Limb (tissue), 2 donors: ENCODE measurements at regions not wholly inside any gene's neighbourhood (a gene's known extent, or its start where the extent isn't known, plus 50 kb on each side); places are given as distances from the start of the nearest gene placed in this dataset.
"Not testable (repeated sequence)": the region's sequence is repeated elsewhere in the genome, so short reads cannot be mapped to it uniquely, and the experiment has no call there.

ENCODE experiments used
- DNase-seq, 2 donors: peaks; one replicate each; pipeline ENCODE4 v3.0.0-alpha.2; 2016; ENCODE audit errors: extremely low spot score in 2 of 2

DNA sequence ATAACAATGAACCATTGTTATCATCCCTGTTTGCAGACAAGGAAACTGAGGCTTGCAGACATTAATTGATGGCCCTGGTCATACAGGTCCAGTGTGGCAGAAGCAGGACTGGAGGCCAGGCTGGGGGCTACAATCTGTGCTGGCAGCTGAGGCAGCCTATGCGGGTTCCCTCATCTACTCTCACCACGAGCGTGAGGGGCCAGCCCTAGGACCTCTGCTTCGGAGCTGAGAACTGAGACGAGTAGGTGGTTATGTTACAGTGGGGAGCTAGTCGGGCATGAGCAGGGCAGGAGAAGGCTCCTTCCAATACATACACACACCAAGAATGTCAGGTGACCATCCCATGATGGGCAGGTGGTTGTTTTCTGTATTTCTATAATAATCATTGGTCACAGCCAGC, 82.2 kb upstream of the ASB18 start:
- no peak for DNase-seq

DNA sequence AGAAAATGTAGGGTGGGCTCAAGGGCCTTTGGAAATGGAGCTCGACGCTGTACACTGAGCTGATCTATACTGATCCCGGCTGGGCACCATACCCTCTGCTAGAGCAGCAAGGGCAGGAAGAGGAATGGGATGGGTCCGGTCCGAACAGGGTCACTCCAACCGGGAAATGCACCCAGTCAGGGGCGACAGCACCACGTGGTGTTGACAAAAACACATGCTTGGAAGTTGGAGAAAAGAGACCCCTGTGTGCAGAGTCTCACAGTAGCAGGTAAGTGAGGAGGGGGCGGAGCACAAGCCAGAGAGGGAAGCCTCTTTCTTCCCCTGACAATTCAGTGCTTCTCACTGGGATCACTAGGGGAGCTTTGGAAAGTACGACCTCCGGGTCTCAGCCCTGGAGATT, 84.1 kb upstream of the ASB18 start:
- DNase-seq, result no peak

DNA sequence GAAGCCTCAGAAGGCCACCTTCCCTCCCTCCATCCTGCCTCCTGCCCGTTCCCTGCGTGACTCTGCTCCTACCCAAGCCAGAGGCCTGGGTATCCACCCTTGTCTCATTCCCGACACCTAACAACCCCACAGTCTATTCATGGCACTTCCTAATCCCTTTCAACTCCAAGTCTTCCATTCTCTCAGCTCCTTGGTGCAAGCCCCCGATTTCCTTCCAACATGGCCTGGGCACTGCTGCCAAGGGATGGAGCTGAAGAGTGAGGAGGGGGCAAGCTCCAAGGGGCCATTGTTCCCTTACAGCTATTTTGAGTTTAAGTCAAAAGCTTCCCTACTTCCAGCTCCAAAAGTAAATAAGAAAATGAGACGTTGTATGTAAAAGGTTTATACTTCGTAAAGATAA, 84.8 kb upstream of the ASB18 start:
- DNase-seq, result no peak

DNA sequence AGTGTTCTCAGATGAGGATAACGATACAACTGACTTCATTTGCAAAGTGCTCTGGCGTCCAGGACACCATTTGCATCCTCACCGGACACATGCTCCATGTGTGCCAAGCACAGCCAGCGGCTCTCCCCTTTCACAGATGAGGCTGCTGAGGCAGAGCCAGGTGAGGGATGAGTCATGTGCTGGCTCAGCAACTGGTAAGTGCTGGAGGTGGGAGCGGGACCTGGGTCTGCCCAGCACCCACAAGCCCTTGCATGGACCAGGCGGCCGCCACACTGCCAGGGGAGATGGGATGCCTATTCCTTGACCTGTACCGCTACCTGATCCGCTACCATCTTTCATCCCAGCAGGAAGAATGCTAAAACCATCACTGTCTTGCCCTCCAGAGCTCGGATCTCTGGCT, 86.2 kb upstream of the ASB18 start:
- DNase-seq, result no peak

DNA sequence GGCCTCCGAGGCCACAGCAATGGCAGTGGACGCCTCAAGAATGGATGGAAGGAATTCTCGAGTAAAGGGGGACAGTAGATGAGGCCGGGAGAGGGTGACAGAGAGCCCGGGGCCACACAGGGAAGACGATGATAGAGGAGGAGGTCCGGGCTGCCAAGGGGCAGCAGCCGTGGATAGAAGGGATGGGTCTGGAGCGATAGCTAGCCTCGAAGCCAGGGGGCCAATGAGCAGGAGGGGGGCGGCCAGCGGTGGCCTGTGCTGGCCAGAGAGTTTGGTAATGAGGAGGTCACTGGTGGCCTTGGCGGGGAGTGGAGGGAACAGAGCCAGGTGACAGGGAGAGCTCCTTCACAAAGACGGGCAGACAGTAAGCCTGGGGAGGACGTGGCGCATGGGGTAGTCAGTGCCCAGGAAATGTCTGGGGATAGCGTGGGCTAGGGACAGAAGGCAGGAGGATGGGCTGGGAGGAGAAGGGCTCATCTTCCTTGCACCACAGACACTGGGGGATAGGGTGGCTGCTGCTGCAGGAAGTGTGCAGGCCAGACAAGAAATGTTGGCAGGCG, 87.8 kb upstream of the ASB18 start:
- DNase-seq, result no peak

DNA sequence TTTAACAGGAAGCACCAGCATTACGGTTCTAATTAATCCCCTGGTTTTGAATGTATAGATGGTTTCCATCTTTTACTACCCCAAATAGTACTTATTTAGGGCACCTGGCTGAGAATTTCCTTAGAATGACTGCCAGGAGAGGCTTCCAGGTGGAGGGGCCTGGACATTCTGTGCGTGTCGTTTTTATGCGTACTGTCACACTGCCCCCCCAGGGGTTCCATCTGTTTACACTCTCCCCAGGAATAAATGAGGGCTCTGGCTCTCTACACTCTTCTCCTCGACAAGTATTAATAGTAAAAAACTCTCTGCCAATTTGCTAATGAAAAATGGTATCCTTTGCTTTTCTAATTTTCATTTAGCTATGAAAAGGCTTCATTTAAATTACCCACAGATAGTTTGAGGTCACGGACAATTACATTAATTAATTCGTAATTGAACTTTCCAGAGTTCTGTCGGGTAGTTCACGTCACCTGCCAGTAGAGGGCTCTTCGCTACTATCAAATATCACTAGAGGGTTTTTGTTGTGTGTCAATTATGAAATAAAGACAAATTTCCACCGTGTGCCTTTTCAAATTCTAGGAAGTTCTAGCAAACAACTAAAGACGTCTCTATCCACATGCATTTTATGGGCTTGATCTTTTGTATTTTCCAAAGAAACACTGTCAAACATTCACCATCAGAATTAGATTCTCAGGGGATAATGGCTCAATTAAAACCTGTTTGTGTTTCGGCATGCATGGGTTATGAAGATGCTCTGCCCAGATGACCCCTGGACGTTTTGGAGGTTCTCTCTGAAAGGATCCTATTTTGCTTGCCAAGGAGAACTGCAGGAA, 88.8 kb upstream of the ASB18 start:
- DNase-seq, result peak in 1 of 2 donors; percentile 45

DNA sequence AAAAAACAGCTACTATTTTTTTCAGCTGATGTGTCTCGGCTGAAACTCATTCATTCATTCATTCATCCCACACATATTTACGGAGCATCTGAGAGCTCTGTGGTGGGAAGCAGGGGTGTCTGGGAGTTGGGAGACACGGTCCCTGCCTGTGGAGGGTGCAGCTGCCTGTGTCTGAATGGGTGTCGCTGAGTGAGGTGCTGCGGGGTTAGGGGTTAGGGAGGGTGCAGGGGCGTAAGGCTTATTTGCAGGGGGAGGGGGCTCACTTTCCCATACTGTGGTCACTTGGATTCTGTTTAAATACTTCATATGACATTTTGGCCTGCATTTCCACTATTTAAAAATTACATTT, 89.4 kb upstream of the ASB18 start:
- no peak for DNase-seq

DNA sequence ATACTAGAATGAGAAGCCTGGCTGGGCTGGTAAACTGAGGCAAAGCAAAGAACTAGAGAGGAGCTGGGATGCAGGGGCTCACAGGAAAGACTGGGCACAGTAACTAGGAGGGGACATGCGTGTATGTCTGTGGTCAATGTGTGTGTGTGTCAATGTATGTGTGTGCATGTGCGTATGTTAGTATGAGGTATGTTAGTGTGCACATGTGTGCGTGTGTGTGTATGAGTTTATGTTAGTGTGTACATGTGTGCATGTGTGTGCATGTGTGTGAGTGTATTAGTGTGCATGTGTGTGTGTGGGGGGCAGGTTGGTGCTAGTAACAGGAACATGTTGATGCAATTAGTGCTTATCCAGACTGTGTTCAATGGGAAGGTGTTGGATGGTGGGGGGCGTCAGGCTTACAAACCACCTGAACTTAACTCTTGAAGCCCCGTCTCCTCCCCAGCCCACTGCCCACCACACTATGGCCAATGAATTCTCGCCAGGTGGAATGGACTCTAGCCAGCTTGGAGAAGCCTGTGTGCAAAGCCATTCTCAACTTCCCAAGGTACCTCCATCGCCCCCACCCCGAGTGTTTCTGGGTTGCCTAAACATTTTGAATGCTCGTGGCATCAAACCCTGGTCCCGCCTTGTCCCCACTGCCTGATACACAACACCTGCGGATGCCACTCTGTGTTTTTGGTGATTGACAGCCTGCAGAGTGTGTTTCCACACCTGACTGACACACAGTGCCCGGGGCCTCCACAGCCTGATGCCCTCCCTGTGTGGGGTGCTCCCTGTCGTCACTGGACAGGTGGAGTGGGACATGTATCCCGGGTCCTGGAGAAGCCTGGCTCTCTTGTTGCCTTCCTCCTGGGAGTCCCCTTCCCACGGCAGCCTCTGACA, 90.1 kb upstream of the ASB18 start:
- DNase-seq, result no peak

DNA sequence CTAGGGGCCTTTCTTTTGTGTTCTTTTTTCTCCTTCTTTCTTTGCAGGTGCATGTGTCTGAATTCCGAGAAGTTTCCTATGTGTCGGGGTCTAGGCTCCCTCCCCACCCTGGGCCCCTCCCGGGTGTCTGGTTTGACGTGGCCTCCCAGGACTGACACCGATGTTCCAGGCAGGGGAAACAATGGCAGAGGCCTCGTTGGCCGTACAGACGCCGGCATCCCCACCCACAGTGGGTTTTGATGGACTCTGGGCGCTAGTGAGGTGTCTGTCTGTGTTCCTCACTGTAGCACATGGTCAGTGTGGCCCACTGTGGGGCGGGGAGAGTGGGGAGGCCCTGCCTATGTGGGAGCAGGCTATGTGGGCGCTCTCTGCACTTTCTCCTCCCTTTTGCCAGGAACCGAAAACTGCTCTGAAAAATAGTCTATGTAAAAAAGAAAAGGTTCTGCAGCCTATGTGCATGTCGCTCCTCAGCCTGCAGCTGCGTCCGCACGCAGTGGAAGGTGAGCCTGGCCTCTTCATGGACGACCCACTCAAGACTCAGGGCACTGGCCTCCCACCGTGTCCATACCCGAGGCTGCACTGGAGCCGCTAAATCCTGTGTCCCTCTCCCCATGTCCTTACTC, 90.9 kb upstream of the ASB18 start:
- DNase-seq, result no peak

DNA sequence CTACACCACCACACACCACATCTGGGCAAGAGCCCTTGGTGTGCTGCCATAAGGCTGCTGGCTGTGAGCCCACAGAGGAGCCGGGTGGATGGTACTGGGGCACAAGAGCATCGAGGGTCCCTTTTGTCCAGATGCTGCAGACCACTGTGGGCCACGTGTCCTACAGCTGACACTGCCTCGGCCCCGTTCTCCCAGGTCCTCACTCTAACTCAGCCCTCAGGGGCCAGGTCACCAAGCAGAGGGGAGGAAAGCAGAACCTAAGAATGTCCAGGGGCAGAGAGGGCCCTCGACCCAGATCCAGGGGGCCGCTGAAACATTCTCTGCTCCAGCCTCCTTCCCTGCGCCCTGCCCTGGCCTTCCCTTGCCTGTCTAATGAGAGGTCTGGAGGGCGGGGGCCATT, 91.7 kb upstream of the ASB18 start:
- no peak for DNase-seq

DNA sequence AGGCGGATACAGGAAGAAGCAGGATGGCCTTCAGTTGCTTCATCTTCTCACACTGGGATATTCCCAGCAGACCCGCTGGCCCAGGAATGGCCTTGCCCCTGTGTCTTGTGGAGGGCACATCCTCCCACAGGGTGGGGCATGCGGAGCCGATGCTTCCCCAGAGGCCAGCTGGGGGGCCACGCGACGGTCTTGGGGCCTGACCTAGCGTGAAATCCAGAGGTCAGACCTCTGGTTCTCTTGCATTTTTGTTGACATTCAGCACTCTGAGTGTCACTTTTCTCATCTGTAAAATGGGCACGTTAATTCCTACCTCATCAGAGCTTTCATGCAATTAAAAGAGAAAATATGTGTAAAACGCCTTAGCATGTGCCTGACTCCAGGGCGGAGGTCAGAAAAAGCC, 92.1 kb upstream of the ASB18 start:
- DNase-seq, result not testable (repeated sequence)

DNA sequence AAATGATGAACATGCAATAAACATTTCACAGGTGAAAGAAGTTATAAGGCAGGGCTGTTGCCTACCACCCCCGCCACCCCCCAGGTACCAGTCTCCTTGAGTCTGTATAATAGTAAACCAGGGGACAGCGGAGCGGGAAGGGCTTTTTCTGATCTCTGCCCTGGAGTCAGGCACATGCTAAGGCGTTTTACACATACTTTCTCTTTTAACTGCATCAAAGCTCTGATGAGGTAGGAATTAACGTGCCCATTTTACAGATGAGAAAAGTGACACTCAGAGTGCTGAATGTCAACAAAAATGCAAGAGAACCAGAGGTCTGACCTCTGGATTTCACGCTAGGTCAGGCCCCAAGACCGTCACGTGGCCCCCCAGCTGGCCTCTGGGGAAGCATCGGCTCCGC, 94.3 kb upstream of the ASB18 start:
- DNase-seq, result not testable (repeated sequence)

DNA sequence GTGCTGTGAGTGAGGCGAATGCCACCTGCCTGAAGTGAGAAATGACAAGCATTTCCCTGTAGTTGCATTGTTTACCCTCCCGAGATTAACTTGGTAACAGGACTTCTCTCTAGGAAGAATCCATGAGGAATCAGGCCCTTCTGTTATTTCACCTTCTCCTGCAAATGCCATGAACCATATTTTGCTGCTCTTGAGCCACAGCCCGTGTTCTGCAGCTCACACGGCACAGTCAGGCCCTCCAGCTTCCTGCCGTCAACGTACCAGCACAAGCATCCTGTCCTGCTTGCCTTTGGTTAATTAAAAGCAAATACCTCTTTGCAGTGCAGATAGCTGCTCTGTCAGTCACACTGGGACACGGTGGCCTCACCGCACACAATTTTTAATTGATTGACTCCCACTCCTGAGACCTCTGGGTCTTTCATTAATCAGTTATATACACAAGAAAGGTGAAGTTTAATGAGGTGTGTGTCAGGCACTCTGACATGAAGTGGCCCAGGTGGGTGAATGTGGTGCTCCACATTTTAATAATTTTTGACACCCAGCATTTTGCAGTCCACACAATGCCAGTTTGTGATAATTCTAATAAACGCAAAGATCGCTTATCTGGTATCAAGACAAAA, 95.3 kb upstream of the ASB18 start:
- no peak for DNase-seq

DNA sequence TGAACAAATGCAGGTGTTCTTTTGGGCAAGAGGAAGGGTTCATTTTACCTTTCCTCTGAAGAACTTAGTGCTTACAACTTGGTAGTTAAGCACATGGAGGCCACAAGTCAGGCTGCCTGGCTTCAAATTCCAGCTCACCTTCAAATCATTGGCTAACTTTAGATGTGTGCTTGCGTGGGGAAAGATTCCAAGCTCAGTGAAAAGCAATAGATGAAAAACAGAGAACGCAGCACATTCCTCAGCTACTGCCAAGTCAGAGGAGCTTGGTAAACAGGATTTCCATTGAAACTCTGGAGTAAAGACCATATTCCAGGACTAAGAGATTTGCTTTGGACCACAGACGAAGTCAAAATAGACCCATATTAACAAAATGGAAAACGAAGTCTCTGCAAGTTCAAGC, 96.3 kb upstream of the ASB18 start:
- no peak for DNase-seq

DNA sequence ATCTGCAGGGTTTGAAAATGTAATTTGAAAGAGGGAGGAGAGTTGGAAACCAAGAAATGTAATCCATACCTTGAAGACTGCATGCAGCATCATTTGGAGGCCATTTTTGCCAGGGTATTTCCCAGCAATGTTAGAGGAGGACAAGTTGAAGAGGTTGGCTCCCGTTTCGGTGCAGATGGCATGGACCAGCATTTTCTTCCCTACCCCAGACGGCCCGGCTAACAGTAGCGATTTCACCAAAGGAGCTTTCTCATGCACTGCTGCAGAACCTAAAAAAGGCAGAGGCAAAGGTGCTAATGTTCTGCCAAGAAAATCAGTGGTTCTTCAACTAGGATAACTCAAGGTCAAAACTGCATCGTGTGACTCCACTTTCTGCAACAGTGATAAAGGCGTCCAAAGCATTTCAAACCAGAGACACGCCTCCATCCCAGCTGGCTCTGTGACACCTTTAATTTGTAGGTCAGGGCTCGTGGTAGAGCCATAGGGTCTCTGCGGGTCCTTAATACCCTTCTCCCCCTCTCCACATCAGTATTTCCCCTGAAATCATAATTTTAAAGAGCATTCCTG, 99.6 kb upstream of the ASB18 start:
- no peak for DNase-seq

DNA sequence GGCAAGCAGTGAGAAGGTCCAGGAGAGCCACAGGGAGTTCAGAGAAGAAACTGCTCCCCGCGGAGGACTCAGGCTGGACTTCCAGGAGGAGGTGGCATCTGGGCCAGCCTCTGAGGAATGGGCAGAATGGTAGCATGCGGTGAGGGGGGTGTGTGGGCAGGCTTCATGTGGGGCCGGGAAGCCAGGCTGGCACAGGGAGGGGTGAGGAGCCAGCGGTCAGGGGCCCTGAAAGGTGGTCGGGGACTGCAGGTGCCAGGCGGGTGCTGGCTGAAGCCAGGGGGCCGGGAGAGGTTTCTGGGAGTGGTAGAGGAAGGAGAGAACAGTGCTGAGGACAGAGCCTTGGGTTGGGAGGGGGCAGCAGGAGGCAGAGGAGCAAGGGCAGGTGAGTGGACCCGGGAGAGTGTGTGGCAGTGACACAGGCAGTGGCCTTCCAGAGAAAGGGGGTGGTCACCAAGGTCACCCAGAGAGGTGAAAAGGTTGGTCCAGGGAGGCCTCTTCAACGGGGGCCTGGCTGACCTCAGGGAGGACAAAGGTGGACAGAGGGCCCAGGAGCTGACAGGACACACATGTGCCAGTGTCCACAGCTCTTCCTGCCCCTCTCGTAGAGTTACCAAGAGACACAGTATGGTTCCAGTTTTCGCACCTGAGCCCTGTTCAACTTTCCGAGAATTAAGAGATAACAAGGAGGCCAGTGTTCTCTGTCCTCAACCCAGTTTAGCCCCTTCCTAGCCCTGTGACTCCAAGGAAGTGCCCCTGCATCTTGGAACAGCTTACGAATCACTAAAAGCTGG, 101.2 kb upstream of the ASB18 start:
- DNase-seq, result no peak

DNA sequence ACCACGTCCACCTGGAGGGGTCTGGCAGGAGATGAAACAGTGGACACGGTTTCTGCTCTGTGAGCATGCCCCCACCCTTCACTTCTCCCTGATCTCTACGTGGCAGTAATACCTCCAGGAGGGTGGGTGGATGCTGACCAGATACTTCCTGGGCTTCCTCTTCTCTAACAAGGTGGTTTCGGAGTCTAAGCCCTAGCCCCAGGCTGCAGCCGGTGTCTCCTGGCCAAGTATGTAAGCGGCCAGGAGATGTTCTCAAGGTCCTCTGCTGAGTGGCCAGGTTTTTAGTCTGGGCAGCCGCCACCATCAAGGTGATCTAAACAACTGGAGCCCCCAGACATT, 101.8 kb upstream of the ASB18 start:
- no peak for DNase-seq

DNA sequence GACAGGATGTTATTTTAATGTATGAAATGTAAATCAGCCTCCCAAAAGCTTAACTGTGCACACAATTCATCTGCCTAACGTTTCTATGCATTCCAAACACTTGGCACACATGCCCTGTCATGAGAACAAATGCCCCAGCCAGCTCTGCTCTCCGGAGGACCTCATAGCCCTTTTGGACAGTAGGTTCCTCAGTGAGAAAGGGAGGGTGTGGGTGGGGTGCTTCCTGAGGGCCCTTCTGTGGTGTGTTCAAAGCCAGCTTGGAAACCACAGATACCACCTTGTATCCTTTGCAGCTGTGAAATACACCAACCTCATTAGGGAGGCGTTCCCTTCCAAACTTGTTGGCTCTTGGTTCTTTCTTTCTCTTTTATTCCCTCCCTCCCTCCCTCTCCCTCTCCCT, 102.2 kb upstream of the ASB18 start:
- DNase-seq, result no peak

DNA sequence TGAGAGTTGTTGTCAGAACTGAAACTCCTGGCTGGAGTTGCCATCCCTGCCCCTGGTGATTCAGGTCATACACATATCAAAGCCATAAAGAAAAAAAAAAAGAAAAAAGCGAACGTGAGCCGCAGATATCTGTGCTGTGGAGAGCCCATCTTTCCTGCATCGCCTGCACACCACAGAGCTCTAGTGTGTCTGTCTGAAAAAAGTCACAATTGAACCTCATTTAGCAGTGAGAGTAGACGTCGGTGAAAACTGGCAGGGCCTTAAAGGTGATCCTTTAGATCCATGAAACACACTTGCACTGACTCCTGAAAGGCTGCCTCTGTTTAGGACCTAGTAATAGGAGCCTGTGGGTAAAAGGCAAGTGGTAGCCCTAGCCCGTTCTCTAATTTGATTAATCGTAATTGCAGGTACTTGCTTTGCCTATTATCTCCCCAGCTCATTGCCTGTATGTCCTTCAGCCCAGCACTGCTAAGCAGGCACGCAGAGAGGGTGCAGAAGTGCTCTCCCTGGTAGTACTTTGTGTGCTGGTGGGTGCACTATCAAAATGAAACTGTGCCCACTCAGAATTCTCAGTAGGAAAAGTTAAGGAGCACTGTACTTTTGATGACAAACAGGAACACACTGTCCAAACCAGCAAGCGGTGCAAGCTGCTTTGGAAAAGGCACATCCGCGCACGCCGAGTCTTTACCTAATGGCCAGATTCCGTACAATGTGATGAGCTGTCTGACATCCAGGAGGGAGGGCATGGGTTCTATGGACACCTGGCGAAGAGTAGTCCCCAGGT, 103.5 kb upstream of the ASB18 start:
- no peak for DNase-seq

DNA sequence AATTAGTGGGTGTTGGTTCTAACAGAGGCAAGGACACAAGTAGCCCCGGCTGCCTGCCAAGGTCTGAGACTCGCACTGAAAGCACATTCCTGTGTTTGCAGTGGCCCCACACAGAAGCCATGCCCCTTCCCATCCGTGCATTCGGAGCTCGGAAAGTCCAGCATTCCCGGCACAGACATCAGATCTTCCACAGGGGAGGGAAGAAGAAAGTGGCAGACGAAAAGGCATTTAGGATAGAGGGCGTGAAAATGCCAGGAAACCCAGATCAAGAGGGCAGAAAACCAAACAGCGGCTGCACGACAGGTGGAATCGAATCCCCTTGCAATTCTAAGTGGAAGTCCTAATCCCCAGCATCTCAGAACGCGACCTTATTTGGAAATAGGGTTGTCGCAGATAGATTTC, 105.5 kb upstream of the ASB18 start:
- peak in 1 of 2 donors; percentile 43 for DNase-seq
